Adrenal gland (tissue), 5 donors: ENCODE measurements at regions not wholly inside any gene's neighbourhood (a gene's known extent, or its start where the extent isn't known, plus 50 kb on each side); places are given as distances from the start of the nearest gene placed in this dataset.

ENCODE experiments used
- CTCF ChIP-seq, 6 experiments: fragments of 450-650 bp in 4 of 6; fragments of 200-600 bp in 2 of 6; sonication (generic) in 1 of 6; IDR thresholded peaks; 1 replicate in 5 of 6; 2 replicates in 1 of 6; pipeline versions ENCODE4 v1.5.1 to v1.8.0; 2016 to 2021; ENCODE audit warnings: antibody characterized with exemption in 6 of 6, mild to moderate bottlenecking in 2 of 6, moderate library complexity in 1 of 6
- POLR2A ChIP-seq, 2 donors: fragments of 450-650 bp; IDR thresholded peaks; one replicate each; pipeline ENCODE4 v1.6.1; 2017; ENCODE audit warnings: antibody characterized with exemption in 2 of 2, mild to moderate bottlenecking in 2 of 2, moderate library complexity in 1 of 2
- donor health status: DM: no; HTN: no; CAD: no.

GRCh38 chr20:39576771-39577170 is 614.6 kb downstream of the DHX35 start:
- TF ChIP-seq CTCF (IDR thresholded peaks at IDR 0.05) (no peak), POLR2A (IDR thresholded peaks at IDR 0.05) (no peak)
